ENCODE measurements at regions not wholly inside any gene's neighbourhood (a gene's known extent, or its start where the extent isn't known, plus 50 kb on each side); places are given as distances from the start of the nearest gene placed in this dataset.
A peak's percentile ranks its signal among the peaks of the same experiment; 100 is the strongest.

GRCh38 chr12:98074286-98074685 is 441.1 kb upstream of the TMPO start:
- DNase-seq: no peak

GRCh38 chr12:98084391-98084790 is 431.0 kb upstream of the TMPO start:
- DNase-seq: no peak

- no peak for DNase-seq
Measured at GRCh38 chr12:98085046-98085755, 430.2 kb upstream of the TMPO start.

GRCh38 chr12:98090731-98091130 is 424.7 kb upstream of the TMPO start:
- no peak for DNase-seq

GRCh38 chr12:98096436-98096835 is 419.0 kb upstream of the TMPO start:
- DNase-seq: no peak

GRCh38 chr12:98106031-98106683 is 409.2 kb upstream of the TMPO start:
- no peak for DNase-seq

GRCh38 chr12:98109266-98109665 is 406.1 kb upstream of the TMPO start:
- DNase-seq: no peak

GRCh38 chr12:98110536-98110935 is 404.9 kb upstream of the TMPO start:
- DNase-seq: no peak

- no peak for DNase-seq
Measured at GRCh38 chr12:98113548-98113947, 401.8 kb upstream of the TMPO start.

GRCh38 chr12:98121963-98122362 is 393.4 kb upstream of the TMPO start:
- no peak for DNase-seq

- DNase-seq: no peak
Measured at GRCh38 chr12:98123021-98123461, 392.3 kb upstream of the TMPO start.

GRCh38 chr12:98126637-98127335 is 388.6 kb upstream of the TMPO start:
- DNase-seq: no peak

GRCh38 chr12:98127336-98127679 is 388.1 kb upstream of the TMPO start:
- no peak for DNase-seq

- no peak for DNase-seq
Measured at GRCh38 chr12:98127854-98128253, 387.5 kb upstream of the TMPO start.

GRCh38 chr12:98136544-98136943 is 378.8 kb upstream of the TMPO start:
- DNase-seq: no peak

GRCh38 chr12:98137278-98137677 is 378.1 kb upstream of the TMPO start:
- DNase-seq: no peak

- DNase-seq: no peak
Measured at GRCh38 chr12:98144953-98145352, 370.4 kb upstream of the TMPO start.

GRCh38 chr12:98146043-98146442 is 369.3 kb upstream of the TMPO start:
- no peak for DNase-seq

- no peak for DNase-seq
Measured at GRCh38 chr12:98146487-98146886, 368.9 kb upstream of the TMPO start.

GRCh38 chr12:98149270-98149669 is 366.1 kb upstream of the TMPO start:
- DNase-seq: no peak

- DNase-seq: no peak
Measured at GRCh38 chr12:98149691-98150210, 365.6 kb upstream of the TMPO start.

GRCh38 chr12:98151105-98151590 is 364.2 kb upstream of the TMPO start:
- no peak for DNase-seq

- no peak for DNase-seq
Measured at GRCh38 chr12:98151984-98152383, 363.4 kb upstream of the TMPO start.

GRCh38 chr12:98154850-98155249 is 360.5 kb upstream of the TMPO start:
- DNase-seq: peak; percentile 1
